ENCODE measurements at regions not wholly inside any gene's neighbourhood (a gene's known extent, or its start where the extent isn't known, plus 50 kb on each side); places are given as distances from the start of the nearest gene placed in this dataset.

DNA sequence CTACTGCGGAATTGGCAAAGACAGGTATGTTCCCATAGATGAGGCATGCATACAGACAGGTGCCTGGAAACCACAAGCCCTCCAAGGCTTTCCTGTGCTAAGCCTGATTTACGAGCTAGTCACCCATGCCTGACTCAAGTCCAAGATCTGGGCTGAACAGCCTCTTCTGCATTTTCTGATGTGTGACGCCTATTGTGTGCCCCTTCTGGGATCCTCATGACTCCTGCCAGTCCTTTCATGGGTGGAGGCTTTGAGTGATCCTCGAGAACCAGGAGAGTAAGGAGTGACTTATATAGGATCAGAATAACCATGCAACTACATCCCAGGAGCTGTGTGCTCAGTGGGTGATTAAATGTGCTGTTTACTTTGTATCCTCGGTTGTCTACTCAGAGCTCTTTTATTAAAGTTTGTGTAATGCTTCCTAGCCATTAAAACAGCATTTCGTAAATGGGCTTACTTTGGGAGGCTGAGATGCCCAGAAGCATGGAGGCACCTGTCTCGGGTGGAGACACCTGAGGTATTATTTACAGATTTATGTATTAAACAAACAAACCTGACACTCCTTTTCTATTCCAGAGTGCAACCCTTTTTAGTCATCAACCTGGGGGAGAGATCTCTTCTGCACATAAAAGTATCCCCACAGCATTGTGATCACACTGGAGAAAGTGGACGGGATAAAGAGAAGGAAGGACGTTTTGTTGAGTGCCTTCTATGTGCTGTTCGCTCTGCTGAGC is 373.0 kb upstream of the DYNLRB2 start:
- TF ChIP-seq, protein P1, sequence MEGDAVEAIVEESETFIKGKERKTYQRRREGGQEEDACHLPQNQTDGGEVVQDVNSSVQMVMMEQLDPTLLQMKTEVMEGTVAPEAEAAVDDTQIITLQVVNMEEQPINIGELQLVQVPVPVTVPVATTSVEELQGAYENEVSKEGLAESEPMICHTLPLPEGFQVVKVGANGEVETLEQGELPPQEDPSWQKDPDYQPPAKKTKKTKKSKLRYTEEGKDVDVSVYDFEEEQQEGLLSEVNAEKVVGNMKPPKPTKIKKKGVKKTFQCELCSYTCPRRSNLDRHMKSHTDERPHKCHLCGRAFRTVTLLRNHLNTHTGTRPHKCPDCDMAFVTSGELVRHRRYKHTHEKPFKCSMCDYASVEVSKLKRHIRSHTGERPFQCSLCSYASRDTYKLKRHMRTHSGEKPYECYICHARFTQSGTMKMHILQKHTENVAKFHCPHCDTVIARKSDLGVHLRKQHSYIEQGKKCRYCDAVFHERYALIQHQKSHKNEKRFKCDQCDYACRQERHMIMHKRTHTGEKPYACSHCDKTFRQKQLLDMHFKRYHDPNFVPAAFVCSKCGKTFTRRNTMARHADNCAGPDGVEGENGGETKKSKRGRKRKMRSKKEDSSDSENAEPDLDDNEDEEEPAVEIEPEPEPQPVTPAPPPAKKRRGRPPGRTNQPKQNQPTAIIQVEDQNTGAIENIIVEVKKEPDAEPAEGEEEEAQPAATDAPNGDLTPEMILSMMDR (IDR thresholded peaks at IDR 0.05; ENCODE audit: low read depth, low read length, missing control alignments), result no peak
- DNase-seq (ENCODE audit: extremely low read depth, low read depth), result no peak
- no peak overlapping the region for H3K4me3 ChIP-seq (replicated peaks; ENCODE audit: low read depth, low read length)

DNA sequence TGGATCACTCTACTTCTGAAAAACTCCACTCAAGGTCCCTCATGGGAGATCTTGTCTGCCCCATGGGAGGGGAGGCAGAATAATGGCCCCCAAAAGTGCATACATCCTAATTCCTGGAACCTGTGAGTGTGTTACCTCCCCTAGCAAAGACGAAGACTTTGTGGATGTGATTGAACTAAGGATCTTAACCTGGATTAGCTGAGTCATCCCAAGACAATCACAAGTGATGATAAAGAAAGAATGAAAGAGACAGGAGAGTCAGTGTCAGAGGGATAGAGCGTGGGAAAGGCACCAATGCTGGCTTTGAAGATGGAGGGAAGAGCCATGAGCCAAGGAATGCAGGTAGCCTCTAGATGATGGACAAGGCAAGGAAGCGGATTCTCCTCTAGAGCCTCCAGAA is 374.7 kb upstream of the DYNLRB2 start:
- DNase-seq (ENCODE audit: extremely low read depth, low read depth), result no peak
- TF ChIP-seq, protein P1 (IDR thresholded peaks at IDR 0.05; ENCODE audit: low read depth, low read length, missing control alignments), result no peak
- H3K4me3 ChIP-seq (replicated peaks; ENCODE audit: low read depth, low read length), result no peak overlapping the region

GRCh38 chr16:80164966-80165550 is 375.7 kb upstream of the DYNLRB2 start:
- TF ChIP-seq, protein P1 (IDR thresholded peaks at IDR 0.05; ENCODE audit: low read depth, low read length, missing control alignments), result no peak
- no peak overlapping the region for H3K4me3 ChIP-seq (replicated peaks; ENCODE audit: low read depth, low read length)
- no peak for DNase-seq (ENCODE audit: extremely low read depth, low read depth)

DNA sequence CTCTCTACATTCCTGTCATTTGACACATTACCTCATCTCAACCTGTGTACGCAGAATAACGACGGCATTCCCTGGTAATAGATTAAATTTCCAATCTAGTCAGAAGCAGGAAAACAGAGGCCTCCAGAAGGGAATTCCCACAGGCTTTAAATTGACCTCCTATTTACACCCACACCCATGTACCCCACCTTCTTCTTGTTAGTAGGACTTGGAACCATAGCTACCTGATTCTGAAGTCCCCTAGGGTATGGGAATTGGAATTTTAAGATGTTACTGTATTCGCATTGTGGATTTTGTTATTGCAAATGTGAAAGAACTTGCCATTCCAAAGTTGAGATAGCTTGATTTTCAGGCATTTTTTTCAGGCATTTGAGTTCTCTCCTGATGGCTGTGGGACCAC is 377.5 kb upstream of the DYNLRB2 start:
- TF ChIP-seq, protein P1 (IDR thresholded peaks at IDR 0.05; ENCODE audit: low read depth, low read length, missing control alignments), result no peak
- no peak overlapping the region for H3K4me3 ChIP-seq (replicated peaks; ENCODE audit: low read depth, low read length)
- no peak for DNase-seq (ENCODE audit: extremely low read depth, low read depth)

DNA sequence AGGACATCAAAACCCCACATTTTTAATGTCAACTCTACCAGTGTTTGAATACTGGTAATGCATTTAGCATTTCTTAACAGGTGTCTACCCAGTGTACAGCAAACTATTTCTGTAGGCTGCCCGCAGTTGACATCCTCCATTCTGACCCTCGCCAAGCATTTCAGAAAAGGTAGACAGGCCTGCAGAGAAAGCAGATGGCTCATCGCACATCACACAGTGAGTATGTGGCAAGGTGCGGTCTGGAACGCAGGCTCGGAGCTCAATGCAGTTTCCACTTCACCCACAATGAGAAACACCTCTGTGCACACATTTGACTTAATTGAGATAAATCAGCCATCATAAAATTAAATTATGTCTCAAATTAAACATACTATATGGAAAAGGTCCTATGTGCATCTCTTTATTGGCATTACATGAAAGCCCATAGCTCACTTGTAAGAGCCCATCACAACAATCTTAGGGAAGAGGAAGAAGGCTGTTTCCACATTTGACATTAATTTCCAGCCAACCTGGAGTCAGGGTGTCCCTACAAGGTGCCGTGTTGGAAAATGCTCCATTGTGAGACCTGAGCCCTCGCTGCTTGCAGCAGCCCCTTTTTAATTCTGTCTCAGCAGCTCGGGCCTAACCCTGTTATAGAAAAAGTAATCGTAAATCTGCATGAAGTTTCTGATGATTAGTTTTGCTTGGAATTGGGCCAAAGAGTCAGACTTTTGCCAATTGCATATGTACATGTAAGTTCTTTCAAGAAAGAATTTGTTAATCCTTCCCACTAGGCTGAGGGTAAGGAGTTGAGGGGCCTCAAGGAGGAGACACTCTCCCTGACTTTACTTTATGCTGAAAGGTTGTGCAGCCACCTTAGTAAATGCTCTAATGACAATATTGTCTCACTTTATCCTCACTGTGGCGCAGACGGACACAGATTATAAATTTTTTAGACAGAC is 378.7 kb upstream of the DYNLRB2 start:
- no peak for DNase-seq (ENCODE audit: extremely low read depth, low read depth)
- H3K4me3 ChIP-seq (replicated peaks; ENCODE audit: low read depth, low read length), result no peak overlapping the region
- TF ChIP-seq, protein P1 (IDR thresholded peaks at IDR 0.05; ENCODE audit: low read depth, low read length, missing control alignments), result no peak

DNA sequence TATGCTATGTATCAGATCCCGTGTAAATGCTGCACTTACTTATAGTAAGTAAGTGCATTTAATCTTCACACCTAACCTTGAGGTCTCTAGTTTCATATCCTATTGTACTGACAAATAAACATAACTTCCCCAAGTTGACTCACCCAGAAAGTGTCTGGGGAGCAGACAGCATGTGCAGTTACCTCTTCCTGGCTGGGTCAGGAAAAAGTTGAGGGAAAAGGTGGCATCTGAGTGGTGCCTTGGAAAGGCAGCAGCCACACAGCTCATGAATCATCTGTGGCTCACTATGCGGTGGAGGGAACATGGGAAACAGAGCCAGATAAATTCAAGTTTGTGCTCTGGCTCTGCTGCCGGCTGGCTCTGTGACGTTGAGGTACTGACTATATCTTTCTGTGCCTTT is 382.0 kb upstream of the DYNLRB2 start:
- TF ChIP-seq, protein P1 (IDR thresholded peaks at IDR 0.05; ENCODE audit: low read depth, low read length, missing control alignments), result no peak
- no peak overlapping the region for H3K4me3 ChIP-seq (replicated peaks; ENCODE audit: low read depth, low read length)
- DNase-seq (ENCODE audit: extremely low read depth, low read depth), result peak; percentile 44
